ENCODE measurements at regions not wholly inside any gene's neighbourhood (a gene's known extent, or its start where the extent isn't known, plus 50 kb on each side); places are given as distances from the start of the nearest gene placed in this dataset.

- no peak for TF ChIP-seq POLR2A (IDR thresholded peaks at IDR 0.05)
- TF ChIP-seq POLR2AphosphoS5 (IDR thresholded peaks at IDR 0.05) = no peak
Measured at GRCh38 chr2:180695586-180696401, 284.6 kb upstream of the UBE2E3 start.

All from sigmoid colon (tissue), 4 donors.